Pancreas (tissue), 10 donors: ENCODE measurements at regions not wholly inside any gene's neighbourhood (a gene's known extent, or its start where the extent isn't known, plus 50 kb on each side); places are given as distances from the start of the nearest gene placed in this dataset.

Source experiments
- ATAC-seq, 4 donors: fragments of 200-7000 bp; cut with Tn5 transposase; one replicate each; pipeline versions ENCODE4 v1.8.0 to v1.9.1; 2020; ENCODE audit warnings: mild to moderate bottlenecking in 4 of 4, moderate library complexity in 4 of 4
- DNase-seq, 6 donors: peaks; one replicate each; pipeline ENCODE4 v3.0.0-alpha.2; 2020
- FAIRE-seq: peaks from 2 replicates; lab custom pipeline; 2012; peaks lifted over from hg19 to GRCh38; lab: Jason Lieb, UNC
- H3K27ac ChIP-seq, 4 donors: fragments of 200-600 bp; sonication (generic); 1 replicate in 3 of 4; 2 replicates in 1 of 4; pipeline versions ENCODE4 v1.5.0 to v1.8.0; 2020
- H3K27me3 ChIP-seq, 4 donors: fragments of 200-600 bp; one replicate each; pipeline ENCODE4 v1.8.0; 2021
- H3K36me3 ChIP-seq, 3 donors: fragments of 200-600 bp; sonication (generic) in 1 of 3; one replicate each; pipeline versions ENCODE4 v1.5.0 to v1.8.0; 2020 to 2021
- H3K4me1 ChIP-seq, 3 donors: fragments of 200-600 bp; one replicate each; pipeline ENCODE4 v1.8.0; 2021
- H3K4me3 ChIP-seq, 4 donors: fragments of 200-600 bp; sonication (generic) in 2 of 4; one replicate each; pipeline versions ENCODE4 v1.5.0 to v1.8.0; 2020 to 2021
- H3K9me3 ChIP-seq, 4 donors: fragments of 200-600 bp; one replicate each; pipeline ENCODE4 v1.8.0; 2021
- WGBS, 2 donors: extraction: QIAGEN DNeasy Blood & Tissue Kit; methylation state at CpG; one replicate each; pipeline ENCODE4 v1.1.7; 2013; 5-methylcytosine and 5-hydroxymethylcytosine counted together
- intact Hi-C, 3 donors: fragments of 100-400 bp; cut with DNase I; formaldehyde crosslinking; loops; one replicate each; pipeline versions ENCODE4 v1.11.1 to v1.14.2; 2022
- TF ChIP-seq, protein P1 (sequence below), 4 donors: fragments of 200-600 bp; sonication (generic) in 3 of 4; IDR thresholded peaks; one replicate each; pipeline versions ENCODE4 v1.5.0 to v1.8.0; 2021; ENCODE audit warnings: antibody characterized with exemption in 4 of 4
- donor health status: healthy with polysubstance abuse.
- donor health status: DM: no; HTN: no; CAD: no; lungs with moderate emphysema.
- donor health status: DM: no; HTN: no; CAD: no.
- donor health status: control.
- donor health status: control.
- donor health status: Bipolar disorder and iron deficiency.
- donor health status: DM: yes; HTN: yes; CAD: no.
- donor health status: DM: no; HTN: no; CAD: no.
- donor health status: DM: no; HTN: no; CAD: no.
- donor health status: DM: yes; HTN: yes; CAD: no.

DNA sequence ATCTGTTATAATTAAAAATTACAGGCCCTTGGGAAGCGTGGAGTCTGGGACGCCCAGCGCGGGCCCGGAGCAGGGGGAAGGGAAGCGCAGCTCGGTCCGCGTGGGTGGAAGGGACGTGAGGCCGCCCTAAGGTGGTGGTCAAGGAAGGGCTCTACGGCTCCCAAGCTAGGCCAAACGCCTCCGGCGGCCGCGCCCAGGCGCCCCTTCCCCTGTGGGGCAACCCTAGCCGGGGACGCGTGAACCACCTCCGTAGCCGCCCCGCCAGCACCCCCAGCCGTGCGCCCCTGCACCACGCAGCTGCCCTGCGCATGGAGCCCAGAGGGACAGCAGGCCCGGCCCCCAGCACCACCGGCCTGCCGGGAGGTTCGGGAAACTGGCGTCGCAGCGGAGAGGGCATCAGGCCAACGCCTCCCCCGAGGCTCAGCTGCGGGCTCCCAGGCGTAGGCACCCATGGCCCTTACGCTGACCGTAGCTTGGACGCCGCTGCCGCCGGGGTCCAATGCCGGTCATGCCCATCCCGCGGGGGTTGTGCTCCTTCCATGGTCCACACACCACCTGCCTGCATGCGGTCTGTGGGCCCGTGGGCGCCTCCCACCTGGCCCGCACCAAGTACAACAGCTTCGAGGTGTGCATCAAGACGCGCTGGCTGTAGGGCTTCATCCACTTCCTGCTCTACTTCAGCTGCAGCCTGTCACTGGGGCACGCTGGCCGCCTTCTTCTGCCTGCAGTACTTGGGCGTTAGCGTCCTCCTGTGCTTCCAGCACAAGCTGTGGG is 166.7 kb downstream of the SEPTIN7 start:
- intact Hi-C loops = no loop called here
- no peak for DNase-seq

DNA sequence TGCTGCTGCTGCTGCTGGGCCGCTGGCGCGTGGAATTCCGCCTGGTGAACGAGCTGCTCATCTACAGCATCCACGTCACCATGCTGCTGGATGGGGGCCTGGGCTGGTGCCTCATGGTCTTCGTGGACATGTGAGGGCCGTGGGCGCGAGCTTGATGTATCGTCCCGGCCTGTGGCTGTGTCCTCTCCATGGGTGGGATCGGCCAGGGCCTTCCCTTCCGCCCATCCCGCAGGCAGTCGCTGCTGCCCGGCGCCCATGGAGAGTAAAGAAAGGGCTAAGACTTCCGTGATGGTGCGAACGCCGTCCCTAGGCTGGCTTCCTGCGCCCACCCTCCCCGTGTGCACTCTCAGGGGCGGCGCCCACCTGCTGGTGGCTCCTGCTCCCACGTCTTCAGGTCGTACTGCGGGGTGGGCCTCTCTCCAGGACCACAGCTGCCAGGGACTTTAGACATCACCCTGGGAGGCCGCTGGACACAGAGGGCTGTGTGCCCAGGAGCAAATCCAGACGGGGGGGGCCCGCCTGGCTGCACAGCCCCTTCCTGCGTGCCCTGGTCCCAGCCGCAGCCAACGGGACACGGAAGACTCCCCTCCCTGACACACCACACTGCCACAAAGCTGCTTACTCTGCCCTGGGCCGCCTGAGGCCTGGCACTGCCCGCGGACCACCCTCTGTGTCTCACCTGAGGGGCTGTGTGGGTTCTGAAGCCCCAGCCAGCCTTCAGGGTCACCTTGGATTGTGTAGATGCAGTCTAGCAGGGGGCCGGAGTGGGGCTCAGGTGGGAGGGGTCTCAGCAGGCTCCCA is 167.5 kb downstream of the SEPTIN7 start:
- Histone ChIP-seq H3K27ac (no peak overlapping the region), H3K4me1 (no peaks in the 10 kb centered on the region), H3K36me3 (no peaks in the 10 kb centered on the region), H3K27me3 (peaks cover 0 to 4% (median 0%) of the 10 kb centered on the region in 4 donors), H3K9me3 (no peaks in the 10 kb centered on the region), H3K4me3 (no peak overlapping the region)
- 80 to 85% methylated on average over 40 of the region's 40 CpGs for WGBS, 2 donors
- no peak for DNase-seq
- FAIRE-seq = no peak
- TF ChIP-seq, protein P1, sequence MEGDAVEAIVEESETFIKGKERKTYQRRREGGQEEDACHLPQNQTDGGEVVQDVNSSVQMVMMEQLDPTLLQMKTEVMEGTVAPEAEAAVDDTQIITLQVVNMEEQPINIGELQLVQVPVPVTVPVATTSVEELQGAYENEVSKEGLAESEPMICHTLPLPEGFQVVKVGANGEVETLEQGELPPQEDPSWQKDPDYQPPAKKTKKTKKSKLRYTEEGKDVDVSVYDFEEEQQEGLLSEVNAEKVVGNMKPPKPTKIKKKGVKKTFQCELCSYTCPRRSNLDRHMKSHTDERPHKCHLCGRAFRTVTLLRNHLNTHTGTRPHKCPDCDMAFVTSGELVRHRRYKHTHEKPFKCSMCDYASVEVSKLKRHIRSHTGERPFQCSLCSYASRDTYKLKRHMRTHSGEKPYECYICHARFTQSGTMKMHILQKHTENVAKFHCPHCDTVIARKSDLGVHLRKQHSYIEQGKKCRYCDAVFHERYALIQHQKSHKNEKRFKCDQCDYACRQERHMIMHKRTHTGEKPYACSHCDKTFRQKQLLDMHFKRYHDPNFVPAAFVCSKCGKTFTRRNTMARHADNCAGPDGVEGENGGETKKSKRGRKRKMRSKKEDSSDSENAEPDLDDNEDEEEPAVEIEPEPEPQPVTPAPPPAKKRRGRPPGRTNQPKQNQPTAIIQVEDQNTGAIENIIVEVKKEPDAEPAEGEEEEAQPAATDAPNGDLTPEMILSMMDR (IDR thresholded peaks at IDR 0.05) = no peak
- intact Hi-C loops = no loop called here
- no peak for ATAC-seq

More for the DNA sequence above, 166.7 kb downstream of the SEPTIN7 start:
- Histone ChIP-seq H3K27ac (no peak overlapping the region), H3K36me3 (no peaks in the 10 kb centered on the region), H3K4me1 (no peaks in the 10 kb centered on the region), H3K27me3 (peaks cover 0 to 4% (median 0%) of the 10 kb centered on the region in 4 donors), H3K4me3 (peak overlapping the region in 1 of 4 donors; percentile 5), H3K9me3 (no peaks in the 10 kb centered on the region)
- WGBS, 2 donors = 47 to 50% methylated on average over 52 to 59 of the region's 59 CpGs
- FAIRE-seq (no peak), ATAC-seq (no peak)
- TF ChIP-seq, protein P1 (IDR thresholded peaks at IDR 0.05) = no peak

DNA sequence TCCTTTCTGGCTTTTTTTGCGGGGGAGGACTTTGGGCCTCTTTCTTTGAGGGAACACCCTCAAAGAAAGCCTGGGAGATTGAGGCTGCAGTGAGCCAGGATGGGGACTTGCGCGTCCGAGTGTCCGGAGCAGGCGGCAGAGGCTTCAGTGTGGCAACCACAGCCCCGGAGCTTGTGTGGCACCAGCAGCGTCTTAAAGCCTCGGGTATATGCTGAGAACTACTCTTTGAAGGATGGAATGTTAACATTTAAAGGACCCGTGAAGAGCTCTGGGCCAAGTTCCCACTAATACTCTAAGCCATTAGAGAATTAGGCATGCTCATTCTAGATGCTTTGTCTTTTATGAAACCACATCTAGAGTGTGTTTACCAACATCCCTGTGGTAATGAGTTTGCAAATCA is 168.2 kb downstream of the SEPTIN7 start:
- no peaks in the 10 kb centered on the region for H3K9me3 ChIP-seq
- WGBS, 2 donors = 81 to 82% methylated on average over 10 of the region's 10 CpGs
- ATAC-seq (no peak), DNase-seq (no peak), FAIRE-seq (no peak)
- TF ChIP-seq, protein P1 (IDR thresholded peaks at IDR 0.05) = no peak
- peaks cover 0 to 4% (median 0%) of the 10 kb centered on the region in 4 donors for H3K27me3 ChIP-seq
- intact Hi-C loops = no loop called here
- no peak overlapping the region for H3K27ac ChIP-seq
- no peaks in the 10 kb centered on the region for H3K4me1 ChIP-seq
- H3K36me3 ChIP-seq = no peaks in the 10 kb centered on the region
- no peak overlapping the region for H3K4me3 ChIP-seq

DNA sequence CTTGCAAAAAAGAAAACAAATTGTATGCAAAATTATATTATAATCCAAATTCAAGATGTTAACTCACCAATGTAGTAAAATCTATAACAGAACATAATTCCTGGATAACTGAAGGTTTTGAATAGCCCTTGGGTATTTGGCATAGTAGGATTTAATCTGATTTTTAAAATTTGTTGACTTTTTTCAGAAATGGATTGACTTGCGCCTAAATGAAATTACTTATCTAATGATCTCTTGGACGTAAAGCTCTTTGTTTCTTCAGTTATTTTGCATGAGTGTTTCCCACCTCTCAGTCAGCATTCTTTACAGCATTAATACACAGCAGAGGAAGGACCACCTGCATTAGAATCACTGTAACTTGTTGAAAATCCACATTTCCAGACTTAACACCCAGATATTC is 169.6 kb downstream of the SEPTIN7 start:
- H3K27ac ChIP-seq = no peak overlapping the region
- DNase-seq = no peak
- TF ChIP-seq, protein P1 (IDR thresholded peaks at IDR 0.05) = no peak
- WGBS, 2 donors = 91% methylated on average over 2 of the region's 2 CpGs
- no peak for ATAC-seq
- no peaks in the 10 kb centered on the region for H3K4me1 ChIP-seq
- H3K27me3 ChIP-seq = peaks cover 0 to 4% (median 0%) of the 10 kb centered on the region in 4 donors
- intact Hi-C loops = no loop called here
- H3K9me3 ChIP-seq = no peaks in the 10 kb centered on the region
- H3K36me3 ChIP-seq = no peaks in the 10 kb centered on the region
- H3K4me3 ChIP-seq = no peak overlapping the region
- no peak for FAIRE-seq
